CD4-positive, alpha-beta memory T cell (primary cell): ENCODE measurements at regions not wholly inside any gene's neighbourhood (a gene's known extent, or its start where the extent isn't known, plus 50 kb on each side); places are given as distances from the start of the nearest gene placed in this dataset.

ENCODE experiments used
- CTCF ChIA-PET: fragments of 350-600 bp; sonication (Branson Sonifier 250); formaldehyde crosslinking; loops from one replicate; lab custom pipeline; 2021; ENCODE audit warnings: inconsistent platforms; ENCODE audit not compliant: partially characterized antibody; lab: Charles Lee
- POLR2A ChIA-PET: fragments of 350-600 bp; sonication (Branson Sonifier 250); formaldehyde crosslinking; loops from one replicate; lab custom pipeline; 2021; ENCODE audit not compliant: partially characterized antibody; lab: Charles Lee
- DNase-seq, 5 donors: peaks; one replicate each; pipeline versions ENCODE4 v3.0.0 to v3.0.0-alpha.2; 2020 to 2022; ENCODE audit warnings: mixed read lengths in 1 of 5
- H3K27ac ChIP-seq: one replicate; pipeline ENCODE4 v1.7.0; 2013; ENCODE audit warnings: low read depth, low read length
- H3K27me3 ChIP-seq: 2 replicates; pipeline ENCODE4 v1.7.0; 2013; ENCODE audit warnings: mild to moderate bottlenecking, low read length, moderate library complexity; ENCODE audit not compliant: insufficient read depth
- H3K36me3 ChIP-seq: 2 replicates; pipeline ENCODE4 v1.7.0; 2013; ENCODE audit warnings: mild to moderate bottlenecking, low read length, moderate library complexity; ENCODE audit not compliant: insufficient read depth
- H3K4me1 ChIP-seq: 2 replicates; pipeline ENCODE4 v1.7.0; 2013; ENCODE audit warnings: mild to moderate bottlenecking, low read length, moderate library complexity; ENCODE audit not compliant: insufficient read depth
- H3K4me3 ChIP-seq, 2 donors: one replicate each; pipeline ENCODE4 v1.7.0; 2013; ENCODE audit warnings: low read length in 2 of 2, mild to moderate bottlenecking in 1 of 2
- H3K9me3 ChIP-seq, 2 donors: one replicate each; pipeline ENCODE4 v1.7.0; 2013; ENCODE audit warnings: low read length in 2 of 2, control low read depth in 1 of 2; ENCODE audit not compliant: control insufficient read depth in 1 of 2
- H3K27ac Mint-ChIP-seq, 7 donors: one replicate each; pipeline ENCODE4 v1.8.0; 2020 to 2021; ENCODE audit warnings: mixed read lengths in 7 of 7, mild to moderate bottlenecking in 6 of 7, inconsistent platforms in 3 of 7, moderate library complexity in 3 of 7
- H3K27me3 Mint-ChIP-seq, 2 donors: one replicate each; pipeline ENCODE4 v1.8.0; 2020 to 2021; ENCODE audit warnings: mixed read lengths in 2 of 2
- H3K36me3 Mint-ChIP-seq, 2 donors: one replicate each; pipeline ENCODE4 v1.8.0; 2020 to 2021; ENCODE audit warnings: mixed read lengths in 2 of 2, inconsistent platforms in 1 of 2, mild to moderate bottlenecking in 1 of 2
- H3K4me1 Mint-ChIP-seq, 4 donors: one replicate each; pipeline ENCODE4 v1.8.0; 2020 to 2021; ENCODE audit warnings: mixed read lengths in 4 of 4, mild to moderate bottlenecking in 1 of 4
- H3K4me3 Mint-ChIP-seq, 8 donors: one replicate each; pipeline ENCODE4 v1.8.0; 2020 to 2021; ENCODE audit warnings: mixed read lengths in 8 of 8, mild to moderate bottlenecking in 7 of 8, moderate library complexity in 6 of 8, inconsistent platforms in 3 of 8
- H3K9me3 Mint-ChIP-seq, 8 donors: one replicate each; pipeline ENCODE4 v1.8.0; 2020 to 2021; ENCODE audit warnings: mixed read lengths in 8 of 8, mild to moderate bottlenecking in 5 of 8, inconsistent platforms in 3 of 8, moderate library complexity in 1 of 8
- intact Hi-C: fragments of 100-400 bp; cut with micrococcal nuclease; formaldehyde crosslinking; loops from one replicate; pipeline ENCODE4 v1.15.1; 2023

GRCh38 chr2:46845542-46846486 is 69.8 kb downstream of the MCFD2 start:
- Histone ChIP-seq H3K4me3 (no peak overlapping the region), H3K27me3 (no peaks in the 10 kb centered on the region), H3K36me3 (no peaks in the 10 kb centered on the region), H3K4me1 (no peaks in the 10 kb centered on the region), H3K9me3 (no peaks in the 10 kb centered on the region), H3K27ac (no peak overlapping the region)
- intact Hi-C loops: no loop called here
- POLR2A ChIA-PET: no interaction called here
- no peaks in the 10 kb centered on the region for H3K36me3 Mint-ChIP-seq
- H3K4me3 Mint-ChIP-seq: no peak overlapping the region
- H3K27ac Mint-ChIP-seq: no peak overlapping the region
- H3K4me1 Mint-ChIP-seq: peaks cover 0 to 3% (median under 1%) of the 10 kb centered on the region in 4 donors
- CTCF ChIA-PET: no interaction called here
- no peaks in the 10 kb centered on the region for H3K9me3 Mint-ChIP-seq
- peaks cover 5 to 11% of the 10 kb centered on the region in 2 donors for H3K27me3 Mint-ChIP-seq
- no peak for DNase-seq

- Histone ChIP-seq H3K4me1 (no peaks in the 10 kb centered on the region), H3K9me3 (no peaks in the 10 kb centered on the region), H3K27me3 (no peaks in the 10 kb centered on the region), H3K27ac (no peak overlapping the region), H3K36me3 (no peaks in the 10 kb centered on the region), H3K4me3 (no peak overlapping the region)
- Mint-ChIP-seq H3K4me1 (peaks cover 0 to 3% (median under 1%) of the 10 kb centered on the region in 4 donors), H3K36me3 (no peaks in the 10 kb centered on the region), H3K27ac (no peak overlapping the region), H3K4me3 (no peak overlapping the region), H3K9me3 (no peaks in the 10 kb centered on the region), H3K27me3 (peaks cover 5 to 8% of the 10 kb centered on the region in 2 donors)
- POLR2A ChIA-PET: no interaction called here
- intact Hi-C loops: no loop called here
- DNase-seq: no peak
- CTCF ChIA-PET: no interaction called here
Observed at GRCh38 chr2:46844443-46844842, 71.2 kb downstream of the MCFD2 start.

- DNase-seq: no peak
- ChIA-PET CTCF (no interaction called here), POLR2A (no interaction called here)
- H3K9me3 Mint-ChIP-seq: no peaks in the 10 kb centered on the region
- Histone ChIP-seq H3K27ac (no peak overlapping the region), H3K4me1 (no peaks in the 10 kb centered on the region), H3K27me3 (no peaks in the 10 kb centered on the region), H3K9me3 (no peaks in the 10 kb centered on the region), H3K4me3 (no peak overlapping the region), H3K36me3 (no peaks in the 10 kb centered on the region)
- no peaks in the 10 kb centered on the region for H3K36me3 Mint-ChIP-seq
- H3K4me3 Mint-ChIP-seq: no peak overlapping the region
- peaks cover 5 to 8% of the 10 kb centered on the region in 2 donors for H3K27me3 Mint-ChIP-seq
- H3K27ac Mint-ChIP-seq: no peak overlapping the region
- peaks cover 0 to 3% (median under 1%) of the 10 kb centered on the region in 4 donors for H3K4me1 Mint-ChIP-seq
- intact Hi-C loops: no loop called here
Observed at GRCh38 chr2:46844034-46844433, 71.6 kb downstream of the MCFD2 start.

- CTCF ChIA-PET: no interaction called here
- POLR2A ChIA-PET: no interaction called here
- H3K27me3 Mint-ChIP-seq: peaks cover 5 to 6% of the 10 kb centered on the region in 2 donors
Observed at GRCh38 chr2:46843316-46843715, 72.3 kb downstream of the MCFD2 start.

GRCh38 chr2:46842876-46843275 is 72.7 kb downstream of the MCFD2 start:
- Histone ChIP-seq H3K27ac (no peak overlapping the region), H3K9me3 (no peaks in the 10 kb centered on the region), H3K27me3 (no peaks in the 10 kb centered on the region), H3K4me1 (no peaks in the 10 kb centered on the region), H3K36me3 (no peaks in the 10 kb centered on the region), H3K4me3 (no peak overlapping the region)
- ChIA-PET CTCF (no interaction called here), POLR2A (no interaction called here)
- Mint-ChIP-seq H3K4me1 (peaks cover 0 to 3% (median under 1%) of the 10 kb centered on the region in 4 donors), H3K36me3 (no peaks in the 10 kb centered on the region), H3K9me3 (no peaks in the 10 kb centered on the region), H3K27ac (no peak overlapping the region), H3K27me3 (peaks cover under 1 to 4% of the 10 kb centered on the region in 2 donors), H3K4me3 (no peak overlapping the region)
- DNase-seq: no peak
- intact Hi-C loops: no loop called here

More at GRCh38 chr2:46843316-46843715, 72.3 kb downstream of the MCFD2 start:
- Histone ChIP-seq H3K4me3 (no peak overlapping the region), H3K36me3 (no peaks in the 10 kb centered on the region), H3K9me3 (no peaks in the 10 kb centered on the region), H3K27ac (no peak overlapping the region), H3K4me1 (no peaks in the 10 kb centered on the region), H3K27me3 (no peaks in the 10 kb centered on the region)
- no peaks in the 10 kb centered on the region for H3K9me3 Mint-ChIP-seq
- no peak overlapping the region for H3K4me3 Mint-ChIP-seq
- no peak overlapping the region for H3K27ac Mint-ChIP-seq
- intact Hi-C loops: no loop called here
- H3K36me3 Mint-ChIP-seq: no peaks in the 10 kb centered on the region
- no peak for DNase-seq
- peaks cover 0 to 3% (median under 1%) of the 10 kb centered on the region in 4 donors for H3K4me1 Mint-ChIP-seq

- H3K4me1 ChIP-seq: no peaks in the 10 kb centered on the region
- ChIA-PET POLR2A (no interaction called here), CTCF (interaction anchor here (0.7 kb wide), 1 partner anchor 9 kb away, joined by 3 read pairs; no protein-coding TSS in a partner anchor)
- no peak overlapping the region for H3K27ac ChIP-seq
- no peaks in the 10 kb centered on the region for H3K36me3 Mint-ChIP-seq
- DNase-seq: no peak
- H3K36me3 ChIP-seq: no peaks in the 10 kb centered on the region
- no peak overlapping the region for H3K4me3 Mint-ChIP-seq
- H3K9me3 ChIP-seq: no peaks in the 10 kb centered on the region
- peaks cover 0 to 2% of the 10 kb centered on the region in 2 donors for H3K27me3 Mint-ChIP-seq
- H3K4me1 Mint-ChIP-seq: peaks cover 0 to 3% (median under 1%) of the 10 kb centered on the region in 4 donors
- no peaks in the 10 kb centered on the region for H3K9me3 Mint-ChIP-seq
- H3K4me3 ChIP-seq: no peak overlapping the region
- intact Hi-C loops: no loop called here
- no peak overlapping the region for H3K27ac Mint-ChIP-seq
- H3K27me3 ChIP-seq: no peaks in the 10 kb centered on the region
Observed at GRCh38 chr2:46841621-46842020, 74.0 kb downstream of the MCFD2 start.

- ChIA-PET CTCF (interaction anchor here (0.6 kb wide), 1 partner anchor 1744 kb away, joined by 3 read pairs; no protein-coding TSS in a partner anchor), POLR2A (no interaction called here)
- H3K36me3 ChIP-seq: no peaks in the 10 kb centered on the region
- no peaks in the 10 kb centered on the region for H3K27me3 ChIP-seq
- Mint-ChIP-seq H3K36me3 (no peaks in the 10 kb centered on the region), H3K4me1 (peaks cover 0 to 3% (median under 1%) of the 10 kb centered on the region in 4 donors), H3K27me3 (peaks cover 0 to 2% of the 10 kb centered on the region in 2 donors), H3K4me3 (no peak overlapping the region), H3K9me3 (no peaks in the 10 kb centered on the region), H3K27ac (no peak overlapping the region)
- DNase-seq: no peak
- intact Hi-C loops: no loop called here
- H3K27ac ChIP-seq: no peak overlapping the region
- no peaks in the 10 kb centered on the region for H3K9me3 ChIP-seq
- H3K4me1 ChIP-seq: no peaks in the 10 kb centered on the region
- H3K4me3 ChIP-seq: no peak overlapping the region
Observed at GRCh38 chr2:46839045-46839444, 76.6 kb downstream of the MCFD2 start.
